ENCODE measurements at regions not wholly inside any gene's neighbourhood (a gene's known extent, or its start where the extent isn't known, plus 50 kb on each side); places are given as distances from the start of the nearest gene placed in this dataset.

- Histone ChIP-seq H3K27ac (ENCODE audit: insufficient read depth, low read depth, low read length, poor library complexity, severe bottlenecking) (no peak overlapping the region), H3K27me3 (ENCODE audit: control insufficient read depth, insufficient read depth, low read length, poor library complexity, severe bottlenecking) (no peaks in the 10 kb centered on the region), H3K36me3 (ENCODE audit: control insufficient read depth, insufficient read depth, low read length) (peaks cover 17% of the 10 kb centered on the region), H3K4me1 (ENCODE audit: control insufficient read depth, insufficient read depth, low read length) (no peaks in the 10 kb centered on the region), H3K4me3 (ENCODE audit: insufficient read depth, low read depth, low read length) (no peak overlapping the region), H3K9me3 (ENCODE audit: control insufficient read depth, low read length) (no peaks in the 10 kb centered on the region)
- 88 to 91% methylated on average over 2 of the region's 2 CpGs for WGBS, 2 experiments
Observed at GRCh38 chr1:232486454-232487207, 143.3 kb downstream of the SIPA1L2 start.

- Histone ChIP-seq H3K36me3 (ENCODE audit: control insufficient read depth, insufficient read depth, low read length) (peaks cover 16% of the 10 kb centered on the region), H3K4me1 (ENCODE audit: control insufficient read depth, insufficient read depth, low read length) (no peaks in the 10 kb centered on the region), H3K9me3 (ENCODE audit: control insufficient read depth, low read length) (no peaks in the 10 kb centered on the region), H3K27ac (ENCODE audit: insufficient read depth, low read depth, low read length, poor library complexity, severe bottlenecking) (no peak overlapping the region), H3K4me3 (ENCODE audit: insufficient read depth, low read depth, low read length) (no peak overlapping the region), H3K27me3 (ENCODE audit: control insufficient read depth, insufficient read depth, low read length, poor library complexity, severe bottlenecking) (no peaks in the 10 kb centered on the region)
- WGBS, 2 experiments, result 91 to 96% methylated on average over 5 of the region's 5 CpGs
Observed at GRCh38 chr1:232486006-232486405, 143.9 kb downstream of the SIPA1L2 start.

- WGBS, 2 experiments, result 94 to 95% methylated on average over 3 of the region's 3 CpGs
- H3K36me3 ChIP-seq (ENCODE audit: control insufficient read depth, insufficient read depth, low read length), result peaks cover 12% of the 10 kb centered on the region
- no peaks in the 10 kb centered on the region for H3K27me3 ChIP-seq (ENCODE audit: control insufficient read depth, insufficient read depth, low read length, poor library complexity, severe bottlenecking)
Observed at GRCh38 chr1:232484856-232485255, 145.1 kb downstream of the SIPA1L2 start.

GRCh38 chr1:232483826-232484225 lies 146.1 kb downstream of the SIPA1L2 start:
- no peak overlapping the region for H3K27ac ChIP-seq (ENCODE audit: insufficient read depth, low read depth, low read length, poor library complexity, severe bottlenecking)
- WGBS, 2 experiments, result 92 to 96% methylated on average over 4 of the region's 4 CpGs
- no peak overlapping the region for H3K4me3 ChIP-seq (ENCODE audit: insufficient read depth, low read depth, low read length)
- no peaks in the 10 kb centered on the region for H3K9me3 ChIP-seq (ENCODE audit: control insufficient read depth, low read length)
- H3K36me3 ChIP-seq (ENCODE audit: control insufficient read depth, insufficient read depth, low read length), result peaks cover 12% of the 10 kb centered on the region
- H3K27me3 ChIP-seq (ENCODE audit: control insufficient read depth, insufficient read depth, low read length, poor library complexity, severe bottlenecking), result no peaks in the 10 kb centered on the region
- H3K4me1 ChIP-seq (ENCODE audit: control insufficient read depth, insufficient read depth, low read length), result no peaks in the 10 kb centered on the region

More at GRCh38 chr1:232484856-232485255, 145.1 kb downstream of the SIPA1L2 start:
- no peak overlapping the region for H3K27ac ChIP-seq (ENCODE audit: insufficient read depth, low read depth, low read length, poor library complexity, severe bottlenecking)
- H3K9me3 ChIP-seq (ENCODE audit: control insufficient read depth, low read length), result no peaks in the 10 kb centered on the region
- H3K4me1 ChIP-seq (ENCODE audit: control insufficient read depth, insufficient read depth, low read length), result no peaks in the 10 kb centered on the region
- no peak overlapping the region for H3K4me3 ChIP-seq (ENCODE audit: insufficient read depth, low read depth, low read length)

GRCh38 chr1:232481091-232481490 lies 148.8 kb downstream of the SIPA1L2 start:
- Histone ChIP-seq H3K4me1 (ENCODE audit: control insufficient read depth, insufficient read depth, low read length) (peaks cover 3% of the 10 kb centered on the region), H3K27ac (ENCODE audit: insufficient read depth, low read depth, low read length, poor library complexity, severe bottlenecking) (no peak overlapping the region), H3K36me3 (ENCODE audit: control insufficient read depth, insufficient read depth, low read length) (peaks cover 12% of the 10 kb centered on the region), H3K27me3 (ENCODE audit: control insufficient read depth, insufficient read depth, low read length, poor library complexity, severe bottlenecking) (no peaks in the 10 kb centered on the region), H3K9me3 (ENCODE audit: control insufficient read depth, low read length) (no peaks in the 10 kb centered on the region), H3K4me3 (ENCODE audit: insufficient read depth, low read depth, low read length) (no peak overlapping the region)
- WGBS, 2 experiments, result 92 to 97% methylated on average over 3 to 5 of the region's 5 CpGs

GRCh38 chr1:232477728-232478127 lies 152.2 kb downstream of the SIPA1L2 start:
- Histone ChIP-seq H3K4me1 (ENCODE audit: control insufficient read depth, insufficient read depth, low read length) (peaks cover 11% of the 10 kb centered on the region), H3K27ac (ENCODE audit: insufficient read depth, low read depth, low read length, poor library complexity, severe bottlenecking) (no peak overlapping the region), H3K4me3 (ENCODE audit: insufficient read depth, low read depth, low read length) (no peak overlapping the region), H3K36me3 (ENCODE audit: control insufficient read depth, insufficient read depth, low read length) (peaks cover 7% of the 10 kb centered on the region), H3K9me3 (ENCODE audit: control insufficient read depth, low read length) (no peaks in the 10 kb centered on the region), H3K27me3 (ENCODE audit: control insufficient read depth, insufficient read depth, low read length, poor library complexity, severe bottlenecking) (no peaks in the 10 kb centered on the region)
- WGBS, 2 experiments, result 91 to 93% methylated on average over 6 of the region's 6 CpGs

GRCh38 chr1:232476538-232476950 lies 153.4 kb downstream of the SIPA1L2 start:
- Histone ChIP-seq H3K4me1 (ENCODE audit: control insufficient read depth, insufficient read depth, low read length) (peaks cover 15% of the 10 kb centered on the region), H3K4me3 (ENCODE audit: insufficient read depth, low read depth, low read length) (no peak overlapping the region), H3K27me3 (ENCODE audit: control insufficient read depth, insufficient read depth, low read length, poor library complexity, severe bottlenecking) (no peaks in the 10 kb centered on the region), H3K9me3 (ENCODE audit: control insufficient read depth, low read length) (no peaks in the 10 kb centered on the region), H3K27ac (ENCODE audit: insufficient read depth, low read depth, low read length, poor library complexity, severe bottlenecking) (no peak overlapping the region), H3K36me3 (ENCODE audit: control insufficient read depth, insufficient read depth, low read length) (peaks cover 3% of the 10 kb centered on the region)
- WGBS, 2 experiments, result 92% methylated on average over 2 of the region's 2 CpGs

GRCh38 chr1:232474826-232475225 lies 155.1 kb downstream of the SIPA1L2 start:
- Histone ChIP-seq H3K4me1 (ENCODE audit: control insufficient read depth, insufficient read depth, low read length) (peaks cover 15% of the 10 kb centered on the region), H3K36me3 (ENCODE audit: control insufficient read depth, insufficient read depth, low read length) (peaks cover 3% of the 10 kb centered on the region), H3K27me3 (ENCODE audit: control insufficient read depth, insufficient read depth, low read length, poor library complexity, severe bottlenecking) (no peaks in the 10 kb centered on the region), H3K27ac (ENCODE audit: insufficient read depth, low read depth, low read length, poor library complexity, severe bottlenecking) (no peak overlapping the region), H3K9me3 (ENCODE audit: control insufficient read depth, low read length) (no peaks in the 10 kb centered on the region), H3K4me3 (ENCODE audit: insufficient read depth, low read depth, low read length) (no peak overlapping the region)
- 94% methylated on average over 3 of the region's 3 CpGs for WGBS, 2 experiments

- peaks cover 3% of the 10 kb centered on the region for H3K36me3 ChIP-seq (ENCODE audit: control insufficient read depth, insufficient read depth, low read length)
- H3K9me3 ChIP-seq (ENCODE audit: control insufficient read depth, low read length), result no peaks in the 10 kb centered on the region
- H3K4me3 ChIP-seq (ENCODE audit: insufficient read depth, low read depth, low read length), result no peak overlapping the region
- peaks cover 15% of the 10 kb centered on the region for H3K4me1 ChIP-seq (ENCODE audit: control insufficient read depth, insufficient read depth, low read length)
- no peaks in the 10 kb centered on the region for H3K27me3 ChIP-seq (ENCODE audit: control insufficient read depth, insufficient read depth, low read length, poor library complexity, severe bottlenecking)
- H3K27ac ChIP-seq (ENCODE audit: insufficient read depth, low read depth, low read length, poor library complexity, severe bottlenecking), result no peak overlapping the region
- WGBS, 2 experiments, result 68 to 83% methylated on average over 4 of the region's 4 CpGs
Observed at GRCh38 chr1:232473900-232474299, 156.0 kb downstream of the SIPA1L2 start.

- no peaks in the 10 kb centered on the region for H3K9me3 ChIP-seq (ENCODE audit: control insufficient read depth, low read length)
- H3K36me3 ChIP-seq (ENCODE audit: control insufficient read depth, insufficient read depth, low read length), result peaks cover 3% of the 10 kb centered on the region
- no peak overlapping the region for H3K27ac ChIP-seq (ENCODE audit: insufficient read depth, low read depth, low read length, poor library complexity, severe bottlenecking)
- H3K27me3 ChIP-seq (ENCODE audit: control insufficient read depth, insufficient read depth, low read length, poor library complexity, severe bottlenecking), result no peaks in the 10 kb centered on the region
- no peak overlapping the region for H3K4me3 ChIP-seq (ENCODE audit: insufficient read depth, low read depth, low read length)
- 63 to 68% methylated on average over 2 of the region's 2 CpGs for WGBS, 2 experiments
- peaks cover 15% of the 10 kb centered on the region for H3K4me1 ChIP-seq (ENCODE audit: control insufficient read depth, insufficient read depth, low read length)
Observed at GRCh38 chr1:232473324-232473723, 156.6 kb downstream of the SIPA1L2 start.
